ENCODE measurements at regions not wholly inside any gene's neighbourhood (a gene's known extent, or its start where the extent isn't known, plus 50 kb on each side); places are given as distances from the start of the nearest gene placed in this dataset.
A peak's percentile ranks its signal among the peaks of the same experiment; 100 is the strongest.

- no peak for DNase-seq (ENCODE audit: low spot score)
Measured at GRCh38 chr12:92299744-92300143, 154.1 kb upstream of the BTG1 start.

- DNase-seq (ENCODE audit: low spot score) = no peak
Measured at GRCh38 chr12:92299344-92299743, 153.7 kb upstream of the BTG1 start.

DNA sequence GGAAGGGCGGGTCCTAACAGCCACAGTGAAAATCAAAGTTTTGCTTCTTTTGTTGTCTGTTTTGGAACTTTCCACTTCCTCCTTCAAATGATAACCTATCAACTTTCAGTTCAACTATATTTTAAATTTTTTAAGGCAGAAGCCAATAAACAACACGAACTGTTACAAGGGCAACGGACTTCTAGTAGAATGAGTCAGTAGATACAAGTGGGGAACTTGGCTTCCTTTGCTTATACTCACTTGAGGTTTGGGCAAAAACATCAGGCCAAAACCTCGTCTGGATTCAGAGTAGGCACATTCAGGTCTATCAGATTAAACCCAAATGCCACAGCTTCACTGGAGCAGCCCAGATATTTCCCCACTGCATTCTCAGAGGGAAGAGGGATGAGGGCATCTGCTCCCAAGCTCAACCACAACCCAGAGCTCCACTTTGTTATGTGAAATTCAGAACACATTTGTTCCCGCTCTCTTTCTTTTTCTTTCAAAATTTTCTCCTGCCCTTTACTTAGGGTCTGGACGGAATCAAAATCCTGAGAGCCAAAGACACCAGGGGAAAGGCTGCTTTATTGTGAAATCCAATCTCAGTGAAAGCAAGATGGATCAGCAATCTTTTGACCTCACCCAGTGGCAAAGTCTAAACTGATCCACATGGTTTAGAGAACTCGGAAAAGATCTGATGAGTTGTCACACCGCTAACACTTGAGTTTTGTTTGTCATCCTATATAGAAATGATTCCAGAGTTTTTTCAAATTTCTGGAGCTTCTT is 152.5 kb upstream of the BTG1 start:
- no peak for DNase-seq (ENCODE audit: low spot score)

- no peak for DNase-seq (ENCODE audit: low spot score)
Measured at GRCh38 chr12:92297405-92297804, 151.8 kb upstream of the BTG1 start.

GRCh38 chr12:92295523-92295922 is 149.9 kb upstream of the BTG1 start:
- DNase-seq (ENCODE audit: low spot score) = no peak

DNA sequence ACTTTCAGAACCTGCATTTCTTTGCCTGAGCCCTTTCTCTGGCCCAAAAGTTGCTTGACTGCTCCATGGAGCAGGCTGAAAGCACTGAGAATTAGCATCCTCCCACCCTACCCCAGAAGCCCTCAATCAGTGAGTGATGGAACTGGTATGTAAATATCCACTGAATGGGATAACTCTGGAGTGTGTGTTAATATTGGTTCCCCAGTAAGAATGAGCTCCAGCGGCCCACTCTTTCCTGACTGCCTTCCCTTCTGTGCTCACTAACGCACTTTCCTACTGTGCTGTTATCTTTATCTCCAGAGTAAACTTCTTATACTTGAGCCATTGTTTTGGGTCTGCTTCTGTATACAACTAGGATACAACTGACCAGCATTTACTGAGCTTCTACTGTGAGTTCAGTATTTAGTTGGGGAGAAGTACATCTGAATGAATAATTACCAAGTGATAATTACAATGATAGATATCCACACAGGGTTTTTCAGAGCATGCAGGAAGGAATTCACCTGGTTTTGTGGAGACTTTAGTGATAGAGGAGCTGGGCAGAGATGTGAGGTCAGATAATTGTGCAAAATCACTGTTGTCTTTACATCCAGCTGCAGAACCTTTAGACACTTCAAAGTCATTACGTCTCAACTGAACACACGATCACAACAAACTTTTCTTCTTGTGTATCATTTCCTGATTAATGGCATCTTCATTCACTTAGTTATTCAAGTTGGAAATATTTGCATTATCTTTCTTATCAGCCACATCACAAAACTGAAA is 149.2 kb upstream of the BTG1 start:
- no peak for DNase-seq (ENCODE audit: low spot score)

DNA sequence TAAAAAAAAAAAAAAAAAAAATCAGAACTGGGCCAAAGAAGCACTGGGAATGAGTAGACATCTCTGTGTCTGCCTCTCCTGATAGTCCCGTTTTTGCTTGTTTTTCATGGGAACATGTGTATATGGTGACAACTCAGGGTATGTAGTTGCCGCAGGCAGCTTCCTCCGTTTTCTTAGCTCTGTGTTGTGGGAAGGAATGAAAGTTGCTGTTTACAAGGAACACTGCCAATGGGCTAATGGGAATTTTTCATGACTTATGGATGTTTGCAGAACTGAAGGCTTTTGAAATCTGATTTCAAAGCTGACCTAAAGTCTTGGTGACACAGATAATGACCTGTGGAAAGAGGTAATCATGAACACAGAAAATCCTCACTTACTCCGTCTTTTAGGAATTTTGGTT is 146.4 kb upstream of the BTG1 start:
- no peak for DNase-seq (ENCODE audit: low spot score)

DNA sequence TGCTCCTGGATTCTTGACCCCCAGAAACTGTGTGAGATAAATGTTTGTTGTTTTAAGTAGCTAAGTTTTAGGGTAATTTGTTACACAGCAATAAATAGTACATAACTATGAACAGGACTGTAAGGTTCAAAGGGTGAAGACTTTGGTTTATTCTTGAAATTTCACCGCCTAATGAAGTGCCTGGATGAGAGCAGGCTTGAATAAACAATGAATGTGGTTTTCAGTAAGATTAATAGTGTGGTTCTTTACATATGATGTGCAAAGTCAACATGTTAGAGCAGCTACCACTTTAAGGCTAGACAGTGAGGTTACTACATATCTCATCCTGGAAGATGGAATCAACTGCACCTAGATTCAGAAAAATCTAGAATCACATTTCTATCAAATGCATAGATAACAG is 145.2 kb upstream of the BTG1 start:
- DNase-seq (ENCODE audit: low spot score) = no peak

DNA sequence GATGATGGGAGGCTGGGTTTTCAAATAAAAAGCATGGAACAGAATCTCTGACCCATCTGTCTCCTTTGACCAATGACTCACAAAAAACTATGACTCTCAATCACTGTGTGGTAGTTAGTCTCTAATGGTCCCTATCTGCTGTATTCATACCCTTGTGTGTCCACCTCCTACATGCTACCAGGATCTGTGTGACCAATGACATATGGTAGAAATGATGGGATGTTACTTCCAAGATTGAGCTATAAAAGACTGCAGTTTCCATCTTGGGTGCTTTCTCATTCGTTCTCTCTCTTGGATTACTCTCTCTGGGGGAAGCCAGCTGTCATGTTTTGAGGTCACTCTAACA is 144.7 kb upstream of the BTG1 start:
- DNase-seq (ENCODE audit: low spot score) = no peak

GRCh38 chr12:92289629-92290349 is 144.1 kb upstream of the BTG1 start:
- no peak for DNase-seq (ENCODE audit: low spot score)

GRCh38 chr12:92288561-92288960 is 142.9 kb upstream of the BTG1 start:
- peak; percentile 61 for DNase-seq (ENCODE audit: low spot score)

DNA sequence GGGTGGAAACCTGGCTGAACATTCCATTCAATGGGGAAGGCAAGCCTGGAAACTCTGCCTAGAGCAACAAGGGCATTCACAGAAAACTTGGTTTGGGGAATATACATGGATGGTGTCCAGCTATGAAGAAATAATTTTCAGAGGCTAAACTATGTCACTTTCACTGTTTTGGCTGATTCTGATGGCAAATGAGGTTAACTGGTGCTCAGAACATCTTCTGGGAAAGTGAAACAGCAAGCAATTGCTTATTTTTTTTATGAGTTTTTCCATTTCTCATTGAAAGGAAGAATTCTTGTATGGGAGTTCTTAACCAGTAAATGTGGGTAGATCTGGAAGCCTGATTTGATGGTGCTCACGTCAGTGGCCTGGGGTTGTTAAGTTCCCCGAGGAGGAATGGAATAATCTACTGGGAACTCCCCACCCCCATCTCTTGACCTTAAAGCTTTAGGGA is 132.8 kb upstream of the BTG1 start:
- DNase-seq (ENCODE audit: low spot score) = no peak

- no peak for DNase-seq (ENCODE audit: low spot score)
Measured at GRCh38 chr12:92277795-92278194, 132.1 kb upstream of the BTG1 start.

- no peak for DNase-seq (ENCODE audit: low spot score)
Measured at GRCh38 chr12:92276276-92276675, 130.6 kb upstream of the BTG1 start.

- no peak for DNase-seq (ENCODE audit: low spot score)
Measured at GRCh38 chr12:92275443-92276154, 130.0 kb upstream of the BTG1 start.

GRCh38 chr12:92273076-92273475 is 127.4 kb upstream of the BTG1 start:
- no peak for DNase-seq (ENCODE audit: low spot score)

GRCh38 chr12:92272061-92272964 is 126.7 kb upstream of the BTG1 start:
- DNase-seq (ENCODE audit: low spot score) = no peak

GRCh38 chr12:92271341-92271740 is 125.7 kb upstream of the BTG1 start:
- no peak for DNase-seq (ENCODE audit: low spot score)

- no peak for DNase-seq (ENCODE audit: low spot score)
Measured at GRCh38 chr12:92270521-92270920, 124.9 kb upstream of the BTG1 start.

- no peak for DNase-seq (ENCODE audit: low spot score)
Measured at GRCh38 chr12:92268946-92269345, 123.3 kb upstream of the BTG1 start.

GRCh38 chr12:92261692-92262091 is 116.0 kb upstream of the BTG1 start:
- no peak for DNase-seq (ENCODE audit: low spot score)

All from Ammon's horn (tissue), 1 donor.